Ovary (tissue), 3 donors: ENCODE measurements at regions not wholly inside any gene's neighbourhood (a gene's known extent, or its start where the extent isn't known, plus 50 kb on each side); places are given as distances from the start of the nearest gene placed in this dataset.

Source experiments
- CTCF ChIP-seq, 3 donors: fragments of 450-650 bp in 2 of 3; fragments of 200-600 bp in 1 of 3; IDR thresholded peaks; one replicate each; pipeline versions ENCODE4 v1.5.1 to v1.8.0; 2016 to 2022; ENCODE audit warnings: antibody characterized with exemption in 3 of 3, mild to moderate bottlenecking in 1 of 3
- EP300 ChIP-seq: sonication (generic); formaldehyde crosslinking; IDR thresholded peaks from one replicate; pipeline ENCODE4 v1.6.1; 2017; ENCODE audit warnings: antibody characterized with exemption
- POLR2A ChIP-seq: fragments of 450-650 bp; IDR thresholded peaks from one replicate; pipeline ENCODE4 v1.6.1; 2017; ENCODE audit warnings: antibody characterized with exemption, mild to moderate bottlenecking, moderate library complexity
- donor health status: DM: no; HTN: no; CAD: no.

- no peak for TF ChIP-seq CTCF (IDR thresholded peaks at IDR 0.05)
- TF ChIP-seq POLR2A, result no peak
- no peak for TF ChIP-seq EP300
Observed at GRCh38 chr2:183341057-183341456, 216.8 kb downstream of the NUP35 start.
